ENCODE measurements at regions not wholly inside any gene's neighbourhood (a gene's known extent, or its start where the extent isn't known, plus 50 kb on each side); places are given as distances from the start of the nearest gene placed in this dataset.

- TF ChIP-seq ZNF609 (CRISPR knock-in tag; IDR thresholded peaks at IDR 0.05; ENCODE audit: borderline replicate concordance) = no peak
- no peak for TF ChIP-seq ZEB2 (IDR thresholded peaks at IDR 0.05)
- TF ChIP-seq IRF1 (CRISPR knock-in tag; IDR thresholded peaks at IDR 0.05; ENCODE audit: borderline replicate concordance) = no peak
- no peak for TF ChIP-seq AFF1 (IDR thresholded peaks at IDR 0.05; ENCODE audit: low read depth in 1 of 2, partially characterized antibody in 2 of 2)
- no peak for TF ChIP-seq HMG20B (CRISPR knock-in tag; IDR thresholded peaks at IDR 0.05)
- TF ChIP-seq NCOA4 (IDR thresholded peaks at IDR 0.05; ENCODE audit: partially characterized antibody) = no peak
- no peak for TF ChIP-seq STAT5B (CRISPR knock-in tag; IDR thresholded peaks at IDR 0.05)
- no peak for TF ChIP-seq CAMTA2 (CRISPR knock-in tag; conservative IDR thresholded peaks at IDR 0.05)
- TF ChIP-seq ZNF395 (CRISPR knock-in tag; IDR thresholded peaks at IDR 0.05) = no peak
- no peak for TF ChIP-seq HMGN3 (IDR thresholded peaks at IDR 0.05; ENCODE audit: borderline replicate concordance, extremely low read depth, insufficient read length, low read depth, low read length)
Observed at GRCh38 chr6:114435985-114436384, 93.2 kb upstream of the HS3ST5 start (continued).

Data from K562 (cell line).